Bronchial epithelial cell (primary cell): ENCODE measurements at regions not wholly inside any gene's neighbourhood (a gene's known extent, or its start where the extent isn't known, plus 50 kb on each side); places are given as distances from the start of the nearest gene placed in this dataset.

Experiments used
- DNase-seq: peaks from one replicate; pipeline ENCODE4 v3.0.0-alpha.2; 2010; ENCODE audit warnings: low read depth
- FAIRE-seq: peaks from 2 replicates; lab custom pipeline; 2011; peaks lifted over from hg19 to GRCh38; lab: Jason Lieb, UNC
- H3K27me3 ChIP-seq: 2 replicates; pipeline ENCODE4 v1.5.1; 2011; ENCODE audit warnings: low read length; ENCODE audit not compliant: control insufficient read depth, insufficient read depth
- H3K36me3 ChIP-seq: 2 replicates; pipeline ENCODE4 v1.5.1; 2011; ENCODE audit warnings: low read length; ENCODE audit not compliant: control insufficient read depth, insufficient read depth
- H3K4me3 ChIP-seq: 2 replicates; pipeline ENCODE4 v1.5.1; 2011; ENCODE audit warnings: mild to moderate bottlenecking, low read depth, low read length, control low read depth
- TF ChIP-seq, protein P1 (sequence below): IDR thresholded peaks from 2 replicates; pipeline ENCODE4 v1.5.1; 2011; ENCODE audit warnings: mild to moderate bottlenecking, moderate library complexity, low read length, control low read depth, inconsistent platforms; ENCODE audit not compliant: insufficient read depth, severe bottlenecking

DNA sequence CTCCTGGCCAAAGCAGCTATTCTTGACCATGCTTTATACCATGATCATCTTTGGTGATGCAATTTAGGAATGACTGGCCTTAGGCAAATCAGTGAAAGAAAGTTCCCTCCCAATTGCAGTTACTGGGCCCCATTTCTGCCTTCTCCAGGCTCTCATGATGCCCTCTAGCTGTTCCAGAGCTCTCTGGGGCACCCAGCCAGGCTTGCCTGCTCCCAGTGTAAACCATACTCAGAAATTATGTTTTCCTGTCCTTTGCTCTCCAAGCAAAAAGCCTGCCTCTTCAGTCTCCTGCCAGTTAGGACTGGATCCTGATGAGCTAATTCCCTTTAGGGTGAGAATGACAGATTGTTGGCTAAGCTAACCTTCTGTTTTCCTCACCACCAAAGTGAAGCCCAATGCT lies 85.3 kb upstream of the RBPJ start:
- TF ChIP-seq, protein P1, sequence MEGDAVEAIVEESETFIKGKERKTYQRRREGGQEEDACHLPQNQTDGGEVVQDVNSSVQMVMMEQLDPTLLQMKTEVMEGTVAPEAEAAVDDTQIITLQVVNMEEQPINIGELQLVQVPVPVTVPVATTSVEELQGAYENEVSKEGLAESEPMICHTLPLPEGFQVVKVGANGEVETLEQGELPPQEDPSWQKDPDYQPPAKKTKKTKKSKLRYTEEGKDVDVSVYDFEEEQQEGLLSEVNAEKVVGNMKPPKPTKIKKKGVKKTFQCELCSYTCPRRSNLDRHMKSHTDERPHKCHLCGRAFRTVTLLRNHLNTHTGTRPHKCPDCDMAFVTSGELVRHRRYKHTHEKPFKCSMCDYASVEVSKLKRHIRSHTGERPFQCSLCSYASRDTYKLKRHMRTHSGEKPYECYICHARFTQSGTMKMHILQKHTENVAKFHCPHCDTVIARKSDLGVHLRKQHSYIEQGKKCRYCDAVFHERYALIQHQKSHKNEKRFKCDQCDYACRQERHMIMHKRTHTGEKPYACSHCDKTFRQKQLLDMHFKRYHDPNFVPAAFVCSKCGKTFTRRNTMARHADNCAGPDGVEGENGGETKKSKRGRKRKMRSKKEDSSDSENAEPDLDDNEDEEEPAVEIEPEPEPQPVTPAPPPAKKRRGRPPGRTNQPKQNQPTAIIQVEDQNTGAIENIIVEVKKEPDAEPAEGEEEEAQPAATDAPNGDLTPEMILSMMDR: peak; percentile 16
- H3K36me3 ChIP-seq: no peaks in the 10 kb centered on the region
- FAIRE-seq: no peak
- H3K27me3 ChIP-seq: peaks cover 1% of the 10 kb centered on the region
- DNase-seq: peak; percentile 91
- no peak overlapping the region for H3K4me3 ChIP-seq

DNA sequence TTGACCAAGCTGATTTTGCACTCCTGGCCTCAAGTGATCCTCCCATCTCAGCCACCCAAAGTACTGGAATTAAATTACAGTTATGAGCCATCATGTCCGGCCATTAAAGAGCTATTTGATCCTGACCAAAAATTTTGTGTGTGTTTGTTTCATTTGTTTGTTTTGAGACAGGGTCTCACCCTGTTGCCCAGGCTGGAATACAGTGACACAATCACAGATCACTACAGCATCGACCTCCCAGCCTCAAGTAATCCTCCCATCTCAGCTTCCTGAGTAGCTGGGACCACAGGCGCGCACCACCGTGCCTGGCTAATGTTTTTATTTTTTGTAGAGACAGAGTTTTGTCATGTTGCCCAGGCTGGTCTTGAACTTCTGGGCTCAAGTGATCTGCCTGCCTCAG lies 82.9 kb upstream of the RBPJ start:
- TF ChIP-seq, protein P1: no peak
- Histone ChIP-seq H3K27me3 (peaks cover 1% of the 10 kb centered on the region), H3K36me3 (no peaks in the 10 kb centered on the region), H3K4me3 (no peak overlapping the region)
- DNase-seq (no peak), FAIRE-seq (no peak)

DNA sequence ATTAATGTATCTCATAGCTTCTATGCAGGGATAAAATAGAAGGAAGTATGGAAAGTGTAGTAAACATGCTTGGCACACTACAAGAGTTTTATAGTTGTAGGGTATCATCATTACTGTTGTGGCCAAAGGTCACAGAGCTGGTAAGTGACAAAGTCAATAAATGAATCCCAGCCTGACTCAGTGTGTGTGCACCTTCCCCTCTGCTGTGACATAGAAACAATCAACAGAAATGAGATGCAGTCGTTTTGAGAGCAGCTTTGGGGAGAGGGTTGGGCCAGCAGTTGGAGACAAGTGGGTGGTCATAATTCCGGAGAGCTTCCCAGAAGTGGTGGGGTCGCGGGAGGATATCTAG lies 82.4 kb upstream of the RBPJ start:
- FAIRE-seq: no peak
- DNase-seq: no peak
- no peaks in the 10 kb centered on the region for H3K36me3 ChIP-seq
- H3K27me3 ChIP-seq: peaks cover 1% of the 10 kb centered on the region
- TF ChIP-seq, protein P1: no peak
- H3K4me3 ChIP-seq: no peak overlapping the region

DNA sequence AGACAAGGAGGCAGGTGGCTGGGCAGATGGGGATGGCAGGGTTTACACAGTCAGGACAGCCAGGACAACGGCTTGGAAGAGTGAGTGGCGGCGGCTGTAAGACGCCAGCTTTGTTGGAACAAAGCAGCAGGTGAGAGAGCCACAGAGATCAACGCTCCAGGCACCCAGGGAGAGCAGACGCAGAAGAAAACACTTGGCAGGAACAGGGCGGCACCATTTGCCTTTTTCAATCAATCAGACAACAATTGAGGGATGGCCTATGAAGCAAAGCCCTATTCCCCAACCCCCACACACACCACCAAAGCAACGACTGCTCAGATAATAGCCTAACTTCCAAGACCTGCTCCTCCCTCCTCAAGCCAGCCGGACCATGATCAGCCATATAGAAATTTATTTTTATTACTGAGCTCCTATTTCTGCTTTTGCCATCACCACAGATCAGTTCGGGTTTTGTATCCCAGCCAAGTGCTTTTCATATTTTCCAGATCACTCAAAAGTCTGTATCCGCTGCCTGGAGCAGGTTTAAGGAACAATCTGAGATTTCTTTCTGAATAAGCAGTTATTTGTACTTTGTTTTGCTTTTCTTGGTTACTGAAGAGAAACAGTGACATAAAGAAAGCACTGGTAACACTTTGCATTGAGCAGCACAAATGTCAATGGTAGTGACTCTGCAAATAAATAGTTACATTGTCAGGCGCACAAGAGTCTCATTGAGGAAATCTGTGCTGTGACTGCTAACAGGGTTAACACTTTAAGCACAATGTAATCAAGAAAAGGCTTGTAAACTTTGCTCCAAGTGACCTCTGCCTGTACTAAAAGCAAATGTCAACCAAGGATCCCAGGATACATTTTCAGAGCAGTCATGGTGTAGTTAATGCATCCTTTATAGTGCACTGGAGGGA lies 81.8 kb upstream of the RBPJ start:
- Histone ChIP-seq H3K27me3 (peaks cover 1% of the 10 kb centered on the region), H3K4me3 (no peak overlapping the region), H3K36me3 (no peaks in the 10 kb centered on the region)
- FAIRE-seq (no peak), DNase-seq (no peak)
- TF ChIP-seq, protein P1: no peak

DNA sequence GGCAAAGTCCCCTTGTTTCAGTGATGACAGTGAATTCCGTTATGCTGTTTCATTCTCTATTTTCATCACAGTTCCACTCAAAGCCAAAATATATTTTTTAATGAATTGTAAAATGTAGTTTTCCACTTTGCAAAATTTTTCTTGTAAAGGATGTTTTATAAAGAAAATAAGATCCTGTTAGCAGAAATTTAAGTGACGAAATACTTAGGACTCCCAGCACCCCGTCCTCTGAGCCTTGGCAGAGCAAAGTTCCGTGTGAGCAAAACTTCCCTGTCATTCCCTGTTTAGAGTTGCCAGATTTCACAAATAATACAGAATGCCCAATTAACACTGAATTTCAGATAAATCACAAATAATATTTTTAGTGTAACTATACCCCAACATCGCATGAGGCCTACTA lies 81.0 kb upstream of the RBPJ start:
- TF ChIP-seq, protein P1: no peak
- Histone ChIP-seq H3K4me3 (no peak overlapping the region), H3K27me3 (peaks cover 1% of the 10 kb centered on the region), H3K36me3 (no peaks in the 10 kb centered on the region)
- DNase-seq (no peak), FAIRE-seq (no peak)
